ENCODE measurements at regions not wholly inside any gene's neighbourhood (a gene's known extent, or its start where the extent isn't known, plus 50 kb on each side); places are given as distances from the start of the nearest gene placed in this dataset.
"Not testable (repeated sequence)": the region's sequence is repeated elsewhere in the genome, so short reads cannot be mapped to it uniquely, and the experiment has no call there.

- peaks cover 2% of the 10 kb centered on the region for H3K27me3 Mint-ChIP-seq
- no peaks in the 10 kb centered on the region for H3K9me3 Mint-ChIP-seq
- CTCF ChIA-PET = no interaction called here
- POLR2A ChIA-PET = no interaction called here
- H3K4me3 Mint-ChIP-seq = no peak overlapping the region
- no peaks in the 10 kb centered on the region for H3K4me1 Mint-ChIP-seq
- DNase-seq = no peak
- no peaks in the 10 kb centered on the region for H3K36me3 Mint-ChIP-seq (ENCODE audit: low read depth)
- H3K27ac Mint-ChIP-seq = no peak overlapping the region
Measured at GRCh38 chr6:166853371-166854325, 102.7 kb downstream of the RNASET2 start.

GRCh38 chr6:166852451-166852975 is 103.8 kb downstream of the RNASET2 start:
- Mint-ChIP-seq H3K4me3 (no peak overlapping the region), H3K4me1 (no peaks in the 10 kb centered on the region), H3K27me3 (no peaks in the 10 kb centered on the region), H3K27ac (no peak overlapping the region), H3K9me3 (no peaks in the 10 kb centered on the region), H3K36me3 (ENCODE audit: low read depth) (no peaks in the 10 kb centered on the region)
- CTCF ChIA-PET = no interaction called here
- POLR2A ChIA-PET = no interaction called here
- DNase-seq = no peak

DNA sequence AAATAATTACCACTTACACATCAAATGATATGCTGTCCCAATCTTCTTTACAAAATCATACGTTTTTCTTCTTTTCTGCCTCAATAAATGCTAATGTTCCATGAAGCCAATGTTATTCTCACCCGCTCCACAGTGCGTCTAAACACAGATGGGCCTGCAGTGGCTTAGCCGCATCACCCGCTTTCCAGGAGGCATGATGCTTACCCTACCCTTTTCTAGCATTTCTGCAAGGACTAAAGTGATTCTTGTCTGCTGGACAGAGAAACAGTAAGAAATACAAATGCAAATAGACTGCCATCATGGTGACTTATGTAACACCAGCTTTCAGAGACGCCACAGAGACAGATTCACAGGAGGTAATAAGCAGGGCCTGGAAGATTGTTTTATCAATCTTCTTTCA is 104.4 kb downstream of the RNASET2 start:
- POLR2A ChIA-PET = no interaction called here
- no peak overlapping the region for H3K4me3 Mint-ChIP-seq

DNA sequence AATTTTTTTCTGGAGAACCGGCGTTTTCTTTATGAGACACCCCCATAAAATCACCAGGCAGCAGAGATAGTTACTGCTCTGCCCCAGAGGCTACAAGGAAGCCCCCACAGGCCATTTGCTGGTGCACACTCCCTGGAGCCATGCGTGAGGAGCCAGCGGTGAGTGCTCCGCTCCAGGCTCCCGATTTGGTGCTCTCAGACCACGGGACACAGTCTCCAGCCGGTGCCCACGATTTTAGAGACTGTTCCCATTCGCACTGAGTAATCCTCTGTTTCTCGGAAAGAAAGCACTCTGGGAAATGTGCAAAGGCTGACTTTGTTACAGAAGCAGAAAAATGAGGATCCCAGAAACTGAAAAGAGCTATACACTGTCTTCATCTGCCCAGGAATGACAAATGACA is 104.9 kb downstream of the RNASET2 start:
- ChIA-PET POLR2A (no interaction called here), CTCF (no interaction called here)
- Mint-ChIP-seq H3K4me1 (peaks cover 3% of the 10 kb centered on the region), H3K36me3 (ENCODE audit: low read depth) (no peaks in the 10 kb centered on the region), H3K27ac (no peak overlapping the region), H3K9me3 (no peaks in the 10 kb centered on the region), H3K27me3 (no peaks in the 10 kb centered on the region), H3K4me3 (no peak overlapping the region)
- DNase-seq = no peak

More for the DNA sequence above, 104.4 kb downstream of the RNASET2 start:
- Mint-ChIP-seq H3K4me1 (peaks cover under 1% of the 10 kb centered on the region), H3K27ac (no peak overlapping the region), H3K9me3 (no peaks in the 10 kb centered on the region), H3K27me3 (no peaks in the 10 kb centered on the region), H3K36me3 (ENCODE audit: low read depth) (no peaks in the 10 kb centered on the region)
- CTCF ChIA-PET = no interaction called here
- no peak for DNase-seq

DNA sequence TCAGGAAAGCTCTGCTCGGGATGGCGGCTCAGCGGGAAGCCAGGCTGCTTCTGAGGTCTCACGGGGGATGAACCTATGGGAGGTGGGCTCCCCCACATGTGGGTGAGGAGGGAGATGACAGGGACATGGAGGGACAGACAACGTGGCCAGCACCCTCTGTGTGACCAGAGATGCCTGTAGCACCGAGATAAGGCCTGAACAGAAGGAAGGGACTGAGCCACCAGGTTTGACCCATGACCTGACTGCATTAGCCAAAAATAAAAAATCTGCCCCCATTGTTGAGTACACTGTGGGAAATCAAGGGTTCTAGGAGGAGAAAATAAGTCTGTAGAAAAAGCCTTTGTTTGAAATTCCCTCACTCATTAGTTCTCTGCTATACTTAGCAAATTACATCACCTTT is 105.7 kb downstream of the RNASET2 start:
- no peak for DNase-seq
- H3K9me3 Mint-ChIP-seq = peaks cover 5% of the 10 kb centered on the region
- no peak overlapping the region for H3K27ac Mint-ChIP-seq
- no peaks in the 10 kb centered on the region for H3K36me3 Mint-ChIP-seq (ENCODE audit: low read depth)
- peaks cover 3% of the 10 kb centered on the region for H3K4me1 Mint-ChIP-seq
- POLR2A ChIA-PET = no interaction called here
- H3K4me3 Mint-ChIP-seq = no peak overlapping the region
- CTCF ChIA-PET = no interaction called here
- peaks cover 3% of the 10 kb centered on the region for H3K27me3 Mint-ChIP-seq

DNA sequence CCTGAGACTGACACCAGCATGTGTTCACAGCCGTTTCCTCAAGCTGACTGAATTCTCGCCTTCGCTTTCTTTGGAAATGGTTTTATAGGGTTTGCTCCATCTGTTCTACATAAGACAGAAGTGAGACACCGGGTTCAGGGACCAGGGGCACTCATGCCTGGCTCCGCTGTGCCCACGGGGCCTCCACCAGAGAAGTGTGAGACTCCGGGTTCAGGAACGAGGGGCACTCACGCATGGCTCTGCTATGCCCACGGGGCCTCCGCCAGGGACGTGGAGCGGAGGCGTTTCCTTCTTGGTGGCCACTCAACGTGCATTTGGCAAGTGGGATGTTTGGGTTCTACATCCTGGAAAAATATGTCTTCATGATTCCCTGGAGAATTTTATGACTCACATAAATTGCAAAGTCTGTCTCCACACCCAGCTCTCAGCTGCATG is 106.6 kb downstream of the RNASET2 start:
- DNase-seq = no peak
- H3K27me3 Mint-ChIP-seq = peaks cover 9% of the 10 kb centered on the region
- no peaks in the 10 kb centered on the region for H3K36me3 Mint-ChIP-seq (ENCODE audit: low read depth)
- no peak overlapping the region for H3K27ac Mint-ChIP-seq
- POLR2A ChIA-PET = no interaction called here
- CTCF ChIA-PET = no interaction called here
- peaks cover 3% of the 10 kb centered on the region for H3K4me1 Mint-ChIP-seq
- H3K4me3 Mint-ChIP-seq = no peak overlapping the region
- peaks cover 7% of the 10 kb centered on the region for H3K9me3 Mint-ChIP-seq

- ChIA-PET POLR2A (no interaction called here), CTCF (no interaction called here)
- Mint-ChIP-seq H3K27ac (no peak overlapping the region), H3K4me3 (no peak overlapping the region), H3K27me3 (peaks cover 15% of the 10 kb centered on the region), H3K4me1 (peaks cover 3% of the 10 kb centered on the region), H3K9me3 (peaks cover 7% of the 10 kb centered on the region), H3K36me3 (ENCODE audit: low read depth) (no peaks in the 10 kb centered on the region)
- no peak for DNase-seq
Measured at GRCh38 chr6:166848979-166849748, 107.2 kb downstream of the RNASET2 start.

DNA sequence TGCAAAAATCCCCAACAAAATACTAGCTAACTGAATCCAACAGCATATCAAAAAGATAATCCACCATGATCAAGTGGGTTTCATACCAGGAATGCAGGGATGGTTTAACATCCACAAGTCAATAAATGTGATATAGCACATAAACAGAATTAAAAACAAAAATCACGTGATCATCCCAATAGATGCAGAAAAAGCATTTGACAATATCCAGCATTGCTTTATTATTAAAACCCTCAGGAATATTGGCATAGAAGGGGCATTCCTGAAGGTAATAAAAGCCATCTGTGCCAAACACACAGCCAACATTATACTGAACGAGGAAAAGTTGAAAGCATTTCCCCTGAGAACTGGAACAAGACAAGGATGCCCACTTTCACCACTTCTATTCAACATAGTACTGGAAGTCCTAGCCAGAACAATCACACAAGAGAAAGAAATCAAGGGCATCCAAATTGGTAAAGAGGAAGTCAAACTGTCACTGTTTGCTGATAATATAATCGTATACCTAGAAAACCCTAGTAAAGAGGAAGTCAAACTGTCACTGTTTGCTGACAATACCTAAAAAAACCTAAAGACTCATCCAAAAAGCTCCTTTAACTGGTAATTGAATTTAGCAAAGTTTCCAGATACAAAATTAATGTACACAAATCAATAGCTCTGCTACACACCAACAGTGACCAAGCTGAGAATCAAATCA is 109.8 kb downstream of the RNASET2 start:
- CTCF ChIA-PET; H3K4me3 Mint-ChIP-seq; H3K9me3 Mint-ChIP-seq; POLR2A ChIA-PET; H3K36me3 Mint-ChIP-seq (ENCODE audit: low read depth); DNase-seq; H3K27ac Mint-ChIP-seq; H3K4me1 Mint-ChIP-seq: not testable (repeated sequence)
- peaks cover 18% of the 10 kb centered on the region for H3K27me3 Mint-ChIP-seq

- peaks cover 10% of the 10 kb centered on the region for H3K9me3 Mint-ChIP-seq
- ChIA-PET CTCF (no interaction called here), POLR2A (no interaction called here)
- H3K27me3 Mint-ChIP-seq = peaks cover 18% of the 10 kb centered on the region
- no peak overlapping the region for H3K27ac Mint-ChIP-seq
- H3K36me3 Mint-ChIP-seq (ENCODE audit: low read depth) = no peaks in the 10 kb centered on the region
- peaks cover 3% of the 10 kb centered on the region for H3K4me1 Mint-ChIP-seq
- no peak for DNase-seq
- H3K4me3 Mint-ChIP-seq = no peak overlapping the region
Measured at GRCh38 chr6:166842607-166843006, 113.7 kb downstream of the RNASET2 start.

GRCh38 chr6:166841216-166841615 is 115.1 kb downstream of the RNASET2 start:
- no peaks in the 10 kb centered on the region for H3K4me1 Mint-ChIP-seq
- no peak overlapping the region for H3K4me3 Mint-ChIP-seq
- no peak for DNase-seq
- H3K27me3 Mint-ChIP-seq = peaks cover 18% of the 10 kb centered on the region
- peaks cover 13% of the 10 kb centered on the region for H3K9me3 Mint-ChIP-seq
- H3K27ac Mint-ChIP-seq = no peak overlapping the region
- POLR2A ChIA-PET = no interaction called here
- no peaks in the 10 kb centered on the region for H3K36me3 Mint-ChIP-seq (ENCODE audit: low read depth)
- CTCF ChIA-PET = interaction anchor here (0.9 kb wide), 1 partner anchor 35 kb away, joined by 3 read pairs; no protein-coding TSS in a partner anchor

DNA sequence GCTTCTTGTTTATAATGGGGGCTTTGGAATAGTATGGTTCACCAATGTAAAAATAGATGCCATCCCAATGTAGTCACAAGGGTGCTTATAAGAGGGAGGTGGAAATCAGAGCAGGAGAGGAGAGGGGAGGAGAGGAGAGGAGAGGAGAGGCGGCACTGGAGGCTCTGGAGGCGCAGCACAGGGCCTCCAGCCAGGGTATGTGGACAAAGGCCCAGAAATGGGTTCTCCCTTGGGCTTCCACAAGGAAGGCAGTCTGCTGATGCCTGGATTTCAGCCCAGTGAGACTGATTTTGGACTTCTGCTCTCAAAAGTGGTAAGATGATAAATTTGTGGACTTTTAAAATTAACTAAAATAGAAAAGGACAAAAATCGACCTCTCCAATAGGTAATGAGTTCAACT is 116.8 kb downstream of the RNASET2 start:
- no peak overlapping the region for H3K4me3 Mint-ChIP-seq
- DNase-seq = no peak
- ChIA-PET POLR2A (no interaction called here), CTCF (interaction anchor here (1.7 kb wide), 1 partner anchor 21 kb away, joined by 4 read pairs; no protein-coding TSS in a partner anchor)
- no peaks in the 10 kb centered on the region for H3K36me3 Mint-ChIP-seq (ENCODE audit: low read depth)
- no peaks in the 10 kb centered on the region for H3K4me1 Mint-ChIP-seq
- peaks cover 9% of the 10 kb centered on the region for H3K9me3 Mint-ChIP-seq
- H3K27me3 Mint-ChIP-seq = peaks cover 7% of the 10 kb centered on the region
- no peak overlapping the region for H3K27ac Mint-ChIP-seq

- ChIA-PET CTCF (interaction anchor here (1.7 kb wide), 1 partner anchor 21 kb away, joined by 4 read pairs; no protein-coding TSS in a partner anchor), POLR2A (no interaction called here)
- Mint-ChIP-seq H3K36me3 (ENCODE audit: low read depth) (no peaks in the 10 kb centered on the region), H3K27ac (no peak overlapping the region), H3K9me3 (peaks cover 9% of the 10 kb centered on the region), H3K4me1 (no peaks in the 10 kb centered on the region), H3K27me3 (peaks cover under 1% of the 10 kb centered on the region), H3K4me3 (no peak overlapping the region)
- DNase-seq = no peak
Measured at GRCh38 chr6:166838987-166839386, 117.4 kb downstream of the RNASET2 start.

All from activated CD4-positive, alpha-beta T cell treated with anti-CD3 and anti-CD28 coated beads, Interleukin-2, amount 10 ng/mL, durations not matched to agents 7 days and 5 days (primary cell).